Activated CD8-positive, alpha-beta memory T cell treated with anti-CD3 and anti-CD28 coated beads for 24 hours (primary cell): ENCODE measurements at regions not wholly inside any gene's neighbourhood (a gene's known extent, or its start where the extent isn't known, plus 50 kb on each side); places are given as distances from the start of the nearest gene placed in this dataset.
"Not testable (repeated sequence)": the region's sequence is repeated elsewhere in the genome, so short reads cannot be mapped to it uniquely, and the experiment has no call there.

Experiments
- DNase-seq: peaks from one replicate; pipeline ENCODE4 v3.0.0-alpha.2; 2020

GRCh38 chr13:88739195-88739594 is 1068.0 kb downstream of the SLITRK5 start:
- DNase-seq, result no peak

- DNase-seq, result no peak
These were observed 1073.1 kb downstream of the SLITRK5 start for GRCh38 chr13:88744289-88744688.

- DNase-seq, result no peak
These were observed 1073.8 kb downstream of the SLITRK5 start for GRCh38 chr13:88745011-88745410.

- DNase-seq, result no peak
These were observed 1080.9 kb downstream of the SLITRK5 start for GRCh38 chr13:88752041-88752440.

GRCh38 chr13:88754141-88754540 is 1083.0 kb downstream of the SLITRK5 start:
- DNase-seq, result no peak

GRCh38 chr13:88761145-88761544 is 1090.0 kb downstream of the SLITRK5 start:
- DNase-seq, result no peak

GRCh38 chr13:88764103-88764502 is 1092.9 kb downstream of the SLITRK5 start:
- DNase-seq, result no peak

- DNase-seq, result no peak
These were observed 1129.3 kb downstream of the SLITRK5 start for GRCh38 chr13:88800505-88800904.

GRCh38 chr13:88801361-88801760 is 1130.2 kb downstream of the SLITRK5 start:
- DNase-seq, result no peak

GRCh38 chr13:88802886-88803285 is 1131.7 kb downstream of the SLITRK5 start:
- DNase-seq, result no peak

- no peak for DNase-seq
These were observed 1135.3 kb downstream of the SLITRK5 start for GRCh38 chr13:88806438-88806837.

GRCh38 chr13:88817560-88817959 is 1146.4 kb downstream of the SLITRK5 start:
- DNase-seq, result no peak

GRCh38 chr13:88823114-88823513 is 1151.9 kb downstream of the SLITRK5 start:
- DNase-seq, result no peak

- no peak for DNase-seq
These were observed 1153.0 kb downstream of the SLITRK5 start for GRCh38 chr13:88824218-88824617.

- no peak for DNase-seq
These were observed 1168.9 kb downstream of the SLITRK5 start for GRCh38 chr13:88840085-88840484.

GRCh38 chr13:88852293-88852692 is 1181.1 kb downstream of the SLITRK5 start:
- DNase-seq, result not testable (repeated sequence)

GRCh38 chr13:88857256-88857655 is 1186.1 kb downstream of the SLITRK5 start:
- no peak for DNase-seq

GRCh38 chr13:88862095-88862620 is 1191.0 kb downstream of the SLITRK5 start:
- DNase-seq, result no peak

- DNase-seq, result no peak
These were observed 1191.9 kb downstream of the SLITRK5 start for GRCh38 chr13:88863116-88863515.

- DNase-seq, result no peak
These were observed 1195.0 kb downstream of the SLITRK5 start for GRCh38 chr13:88866195-88866594.

- DNase-seq, result no peak
These were observed 1212.6 kb downstream of the SLITRK5 start for GRCh38 chr13:88883741-88884140.

- DNase-seq, result no peak
These were observed 1216.0 kb downstream of the SLITRK5 start for GRCh38 chr13:88887045-88887662.

GRCh38 chr13:88895261-88895941 is 1224.2 kb downstream of the SLITRK5 start:
- no peak for DNase-seq

GRCh38 chr13:88896466-88896865 is 1225.3 kb downstream of the SLITRK5 start:
- no peak for DNase-seq
